B cell (primary cell): ENCODE measurements at regions not wholly inside any gene's neighbourhood (a gene's known extent, or its start where the extent isn't known, plus 50 kb on each side); places are given as distances from the start of the nearest gene placed in this dataset.

Experiments
- CTCF ChIP-seq: fragments of 200-600 bp; IDR thresholded peaks from one replicate; pipeline ENCODE4 v1.8.0; 2022; ENCODE audit warnings: antibody characterized with exemption, mild to moderate bottlenecking
- EZH2 ChIP-seq: IDR thresholded peaks from 2 replicates; pipeline ENCODE4 v1.6.1; 2012; ENCODE audit warnings: borderline replicate concordance, low read depth, mild to moderate bottlenecking, moderate library complexity, low read length; ENCODE audit not compliant: insufficient read depth, poor library complexity, severe bottlenecking

- no peak for TF ChIP-seq CTCF
- no peak for TF ChIP-seq EZH2
These were observed 110.2 kb upstream of the FGGY start for GRCh38 chr1:59186656-59187055.
